ENCODE measurements at regions not wholly inside any gene's neighbourhood (a gene's known extent, or its start where the extent isn't known, plus 50 kb on each side); places are given as distances from the start of the nearest gene placed in this dataset.

GRCh38 chr2:128641421-128642080 is 322.9 kb upstream of the HS6ST1 start:
- Histone ChIP-seq H3K4me2 (ENCODE audit: low read length) (no peak overlapping the region), H3K4me3 (ENCODE audit: low read length) (no peak overlapping the region), H3K4me1 (ENCODE audit: control insufficient read depth, low read length) (peaks cover 9% of the 10 kb centered on the region), H3K79me2 (ENCODE audit: control insufficient read depth, low read length) (no peaks in the 10 kb centered on the region), H3K27ac (ENCODE audit: low read depth, low read length) (no peak overlapping the region), H3F3A (ENCODE audit: control insufficient read depth, insufficient read depth) (no peaks in the 10 kb centered on the region), H3K9me2 (replicated peaks; ENCODE audit: control insufficient read depth, low read length) (no peaks in the 10 kb centered on the region), H3K27me3 (ENCODE audit: control insufficient read depth, low read length) (no peaks in the 10 kb centered on the region), H3K9me3 (ENCODE audit: control insufficient read depth, insufficient read depth, low read length) (no peaks in the 10 kb centered on the region), H3K36me3 (ENCODE audit: control insufficient read depth, low read length) (no peaks in the 10 kb centered on the region), H4K20me1 (ENCODE audit: control insufficient read depth, insufficient read depth, low read depth, low read length) (no peaks in the 10 kb centered on the region)
- TF ChIP-seq CTCF (IDR thresholded peaks at IDR 0.05; ENCODE audit: low read depth, low read length, poor library complexity, severe bottlenecking) (no peak), EZH2phosphoT487 (IDR thresholded peaks at IDR 0.05; ENCODE audit: borderline replicate concordance, low read length) (no peak)

GRCh38 chr2:128642316-128642715 is 323.6 kb upstream of the HS6ST1 start:
- H3K27ac ChIP-seq (ENCODE audit: low read depth, low read length), result no peak overlapping the region
- no peaks in the 10 kb centered on the region for H3K36me3 ChIP-seq (ENCODE audit: control insufficient read depth, low read length)
- H3K9me2 ChIP-seq (replicated peaks; ENCODE audit: control insufficient read depth, low read length), result no peaks in the 10 kb centered on the region
- H4K20me1 ChIP-seq (ENCODE audit: control insufficient read depth, insufficient read depth, low read depth, low read length), result no peaks in the 10 kb centered on the region
- no peak for TF ChIP-seq CTCF (IDR thresholded peaks at IDR 0.05; ENCODE audit: low read depth, low read length, poor library complexity, severe bottlenecking)
- TF ChIP-seq EZH2phosphoT487 (IDR thresholded peaks at IDR 0.05; ENCODE audit: borderline replicate concordance, low read length), result no peak
- H3F3A ChIP-seq (ENCODE audit: control insufficient read depth, insufficient read depth), result no peaks in the 10 kb centered on the region
- no peaks in the 10 kb centered on the region for H3K79me2 ChIP-seq (ENCODE audit: control insufficient read depth, low read length)
- no peak overlapping the region for H3K4me3 ChIP-seq (ENCODE audit: low read length)
- no peak overlapping the region for H3K4me2 ChIP-seq (ENCODE audit: low read length)
- peaks cover 9% of the 10 kb centered on the region for H3K4me1 ChIP-seq (ENCODE audit: control insufficient read depth, low read length)
- H3K27me3 ChIP-seq (ENCODE audit: control insufficient read depth, low read length), result no peaks in the 10 kb centered on the region
- no peaks in the 10 kb centered on the region for H3K9me3 ChIP-seq (ENCODE audit: control insufficient read depth, insufficient read depth, low read length)

GRCh38 chr2:128642821-128643220 is 324.2 kb upstream of the HS6ST1 start:
- H3F3A ChIP-seq (ENCODE audit: control insufficient read depth, insufficient read depth), result no peaks in the 10 kb centered on the region
- no peak overlapping the region for H3K27ac ChIP-seq (ENCODE audit: low read depth, low read length)
- H3K9me2 ChIP-seq (replicated peaks; ENCODE audit: control insufficient read depth, low read length), result no peaks in the 10 kb centered on the region
- H3K27me3 ChIP-seq (ENCODE audit: control insufficient read depth, low read length), result no peaks in the 10 kb centered on the region
- H3K4me3 ChIP-seq (ENCODE audit: low read length), result no peak overlapping the region
- H3K79me2 ChIP-seq (ENCODE audit: control insufficient read depth, low read length), result no peaks in the 10 kb centered on the region
- H3K4me2 ChIP-seq (ENCODE audit: low read length), result no peak overlapping the region
- H4K20me1 ChIP-seq (ENCODE audit: control insufficient read depth, insufficient read depth, low read depth, low read length), result no peaks in the 10 kb centered on the region
- peaks cover 9% of the 10 kb centered on the region for H3K4me1 ChIP-seq (ENCODE audit: control insufficient read depth, low read length)
- TF ChIP-seq EZH2phosphoT487 (IDR thresholded peaks at IDR 0.05; ENCODE audit: borderline replicate concordance, low read length), result no peak
- TF ChIP-seq CTCF (IDR thresholded peaks at IDR 0.05; ENCODE audit: low read depth, low read length, poor library complexity, severe bottlenecking), result no peak
- H3K36me3 ChIP-seq (ENCODE audit: control insufficient read depth, low read length), result no peaks in the 10 kb centered on the region
- no peaks in the 10 kb centered on the region for H3K9me3 ChIP-seq (ENCODE audit: control insufficient read depth, insufficient read depth, low read length)

All from DOHH2 (cell line).